Motor neuron (in vitro differentiated cells): ENCODE measurements at regions not wholly inside any gene's neighbourhood (a gene's known extent, or its start where the extent isn't known, plus 50 kb on each side); places are given as distances from the start of the nearest gene placed in this dataset.
A peak's percentile ranks its signal among the peaks of the same experiment; 100 is the strongest.
"Not testable (repeated sequence)": the region's sequence is repeated elsewhere in the genome, so short reads cannot be mapped to it uniquely, and the experiment has no call there.

Experiments used
- ATAC-seq, 8 experiments: fragments of 200-7000 bp; cut with Tn5 transposase; replicated peaks in 6 of 8; 2 replicates each; pipeline ENCODE4 v1.8.0; 2021; ENCODE audit warnings: mild to moderate bottlenecking in 8 of 8, moderate library complexity in 8 of 8
- H3K27ac ChIP-seq, 2 donors: fragments of 250-450 bp; sonication (Bioruptor Pico); 2 replicates each; pipeline ENCODE4 v1.9.0; 2021; ENCODE audit warnings: antibody characterized with exemption in 2 of 2, mild to moderate bottlenecking in 2 of 2, moderate library complexity in 1 of 2
- H3K4me1 ChIP-seq, 2 donors: fragments of 250-450 bp; sonication (Bioruptor Pico); replicated peaks in 1 of 2; 2 replicates each; pipeline ENCODE4 v1.6.1; 2021; ENCODE audit warnings: antibody characterized with exemption in 2 of 2, mild to moderate bottlenecking in 2 of 2, moderate library complexity in 1 of 2
- H3K4me3 ChIP-seq, 5 donors: fragments of 250-450 bp; sonication (Bioruptor Pico); 2 replicates each; pipeline ENCODE4 v1.9.0; 2021; ENCODE audit warnings: antibody characterized with exemption in 5 of 5, mild to moderate bottlenecking in 5 of 5, moderate library complexity in 4 of 5
- WGBS, 10 experiments: fragments of 450-650 bp; shearing (Covaris generic); methylation state at CpG; one replicate each; pipeline ENCODE4 v1.0.0; 2022; 5-methylcytosine and 5-hydroxymethylcytosine counted together
- in situ Hi-C, 9 experiments: fragments of 400-800 bp; cut with MboI; loops; one replicate each; pipeline ENCODE4 v1.15.0; 2021; ENCODE audit warnings: low sequenced_read_pairs in 9 of 9, low pct_unique_long_range_greater_than_20kb in 2 of 9; ENCODE audit not compliant: unreplicated experiment in 9 of 9

GRCh38 chr4:164207460-164207859, 546.5 kb upstream of the SMIM31 start:
- Histone ChIP-seq H3K4me3 (no peak overlapping the region), H3K4me1 (no peaks in the 10 kb centered on the region), H3K27ac (no peak overlapping the region)
- in situ Hi-C loops, result no loop called here
- no peak for ATAC-seq
- WGBS, 10 experiments, result 20 to 100% (median 68%) methylated on average over 2 to 5 of the region's 5 CpGs; no CpG with 5 or more reads in 1 of the 10 experiments

GRCh38 chr4:164210377-164210776, 543.6 kb upstream of the SMIM31 start:
- ATAC-seq, result no peak
- Histone ChIP-seq H3K4me1 (no peaks in the 10 kb centered on the region), H3K27ac (no peak overlapping the region), H3K4me3 (no peak overlapping the region)
- 0 to 50% (median 14%) methylated on average over 1 of the region's 1 CpG; no CpG with 5 or more reads in 2 of the 10 experiments for WGBS, 10 experiments
- in situ Hi-C loops, result no loop called here

- 33 to 100% (median 90%) methylated on average over 1 of the region's 1 CpG; no CpG with 5 or more reads in 2 of the 10 experiments for WGBS, 10 experiments
- in situ Hi-C loops, result no loop called here
- no peak for ATAC-seq
Measured at GRCh38 chr4:164212134-164212533, 541.8 kb upstream of the SMIM31 start.

GRCh38 chr4:164212714-164213113, 541.2 kb upstream of the SMIM31 start:
- 13 to 100% (median 58%) methylated on average over 1 to 2 of the region's 2 CpGs; no CpG with 5 or more reads in 2 of the 10 experiments for WGBS, 10 experiments
- in situ Hi-C loops, result no loop called here
- no peaks in the 10 kb centered on the region for H3K4me1 ChIP-seq
- H3K4me3 ChIP-seq, result no peak overlapping the region
- ATAC-seq, result no peak
- H3K27ac ChIP-seq, result no peak overlapping the region

More at GRCh38 chr4:164212134-164212533, 541.8 kb upstream of the SMIM31 start:
- no peak overlapping the region for H3K27ac ChIP-seq
- no peak overlapping the region for H3K4me3 ChIP-seq
- H3K4me1 ChIP-seq, result no peaks in the 10 kb centered on the region

GRCh38 chr4:164215113-164215741, 538.7 kb upstream of the SMIM31 start:
- H3K4me1 ChIP-seq, result no peaks in the 10 kb centered on the region
- ATAC-seq, result no peak
- WGBS, 10 experiments, result 43 to 100% (median 86%) methylated on average over 1 to 10 of the region's 13 CpGs; no CpG with 5 or more reads in 1 of the 10 experiments
- H3K27ac ChIP-seq, result no peak overlapping the region
- in situ Hi-C loops, result no loop called here
- H3K4me3 ChIP-seq, result no peak overlapping the region

- WGBS, 10 experiments, result 17 to 86% (median 17%) methylated on average over 1 of the region's 1 CpG; no CpG with 5 or more reads in 7 of the 10 experiments
- Histone ChIP-seq H3K27ac (no peak overlapping the region), H3K4me1 (no peaks in the 10 kb centered on the region), H3K4me3 (no peak overlapping the region)
- in situ Hi-C loops, result no loop called here
- ATAC-seq, result no peak
Measured at GRCh38 chr4:164221631-164222030, 532.3 kb upstream of the SMIM31 start.

GRCh38 chr4:164224871-164225270, 529.1 kb upstream of the SMIM31 start:
- Histone ChIP-seq H3K27ac (no peak overlapping the region), H3K4me3 (no peak overlapping the region), H3K4me1 (no peaks in the 10 kb centered on the region)
- in situ Hi-C loops, result no loop called here
- ATAC-seq, result no peak

GRCh38 chr4:164229255-164229654, 524.7 kb upstream of the SMIM31 start:
- ATAC-seq, result no peak
- no peak overlapping the region for H3K4me3 ChIP-seq
- H3K4me1 ChIP-seq, result no peaks in the 10 kb centered on the region
- H3K27ac ChIP-seq, result no peak overlapping the region
- WGBS, 10 experiments, result 46 to 100% (median 82%) methylated on average over 2 of the region's 2 CpGs; no CpG with 5 or more reads in 3 of the 10 experiments
- in situ Hi-C loops, result no loop called here

- in situ Hi-C loops, result no loop called here
- Histone ChIP-seq H3K4me3 (no peak overlapping the region), H3K4me1 (no peaks in the 10 kb centered on the region), H3K27ac (no peak overlapping the region)
- ATAC-seq, result no peak
Measured at GRCh38 chr4:164239433-164239832, 514.5 kb upstream of the SMIM31 start.

- Histone ChIP-seq H3K27ac (no peak overlapping the region), H3K4me3 (no peak overlapping the region), H3K4me1 (no peaks in the 10 kb centered on the region)
- ATAC-seq, result no peak
- WGBS, 10 experiments, result 0 to 66% (median 22%) methylated on average over 1 to 3 of the region's 3 CpGs; no CpG with 5 or more reads in 2 of the 10 experiments
- in situ Hi-C loops, result no loop called here
Measured at GRCh38 chr4:164239976-164240375, 514.0 kb upstream of the SMIM31 start.

GRCh38 chr4:164251257-164251656, 502.7 kb upstream of the SMIM31 start:
- H3K4me3 ChIP-seq, result no peak overlapping the region
- in situ Hi-C loops, result no loop called here
- 38 to 93% (median 74%) methylated on average over 4 to 7 of the region's 7 CpGs for WGBS, 10 experiments
- no peak overlapping the region for H3K27ac ChIP-seq
- no peaks in the 10 kb centered on the region for H3K4me1 ChIP-seq
- peak in 1 of 8 experiments; percentile 55 for ATAC-seq

GRCh38 chr4:164252286-164252685, 501.6 kb upstream of the SMIM31 start:
- Histone ChIP-seq H3K4me1 (no peaks in the 10 kb centered on the region), H3K4me3 (no peak overlapping the region), H3K27ac (no peak overlapping the region)
- WGBS, 10 experiments, result 0 to 29% (median 5%) methylated on average over 1 of the region's 1 CpG; no CpG with 5 or more reads in 6 of the 10 experiments
- in situ Hi-C loops, result no loop called here
- ATAC-seq, result peak; percentile 28 to 81 (median 69)

GRCh38 chr4:164261831-164262230, 492.1 kb upstream of the SMIM31 start:
- Histone ChIP-seq H3K4me3 (no peak overlapping the region), H3K4me1 (no peaks in the 10 kb centered on the region), H3K27ac (no peak overlapping the region)
- in situ Hi-C loops, result no loop called here
- 50 to 100% (median 83%) methylated on average over 1 to 2 of the region's 2 CpGs; no CpG with 5 or more reads in 5 of the 10 experiments for WGBS, 10 experiments
- ATAC-seq, result no peak

GRCh38 chr4:164262508-164262907, 491.4 kb upstream of the SMIM31 start:
- ATAC-seq, H3K4me1 ChIP-seq, in situ Hi-C loops, H3K4me3 ChIP-seq, H3K27ac ChIP-seq: not testable (repeated sequence)
- 60 to 100% methylated on average over 1 of the region's 1 CpG; no CpG with 5 or more reads in 8 of the 10 experiments for WGBS, 10 experiments
